ENCODE measurements at regions not wholly inside any gene's neighbourhood (a gene's known extent, or its start where the extent isn't known, plus 50 kb on each side); places are given as distances from the start of the nearest gene placed in this dataset.

DNA sequence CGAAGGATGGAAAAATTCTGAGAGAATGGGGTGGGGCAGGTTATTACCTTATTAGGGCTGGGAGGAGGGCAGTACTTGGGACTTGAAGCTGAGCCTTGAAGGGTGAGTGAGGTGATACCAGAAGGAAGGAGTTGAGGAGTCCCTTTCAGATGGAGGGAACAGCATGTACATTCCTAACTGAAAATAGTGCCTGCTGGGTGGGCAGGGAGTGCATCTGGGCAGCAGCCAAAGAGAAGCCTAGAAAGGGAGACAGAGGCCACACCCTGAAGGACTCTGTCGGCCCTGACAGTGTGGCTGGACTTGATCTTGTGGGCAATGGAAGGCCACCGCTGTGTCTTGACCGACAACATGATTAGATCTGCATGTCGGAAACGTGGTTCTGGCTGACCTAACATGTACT is 147.6 kb downstream of the NDUFA12 start:
- intact Hi-C loops (cut with DNase I) = no loop called here
- whole genome bisulfite sequencing, 4 donors = 64 to 75% (median 74%) methylated on average over 6 of the region's 6 CpGs
- H3K36me3 ChIP-seq (replicated peaks in 1 of 2) = no peaks in the 10 kb centered on the region
- H3K4me3 ChIP-seq = no peak overlapping the region
- no peak overlapping the region for H3K27ac ChIP-seq
- no peaks in the 10 kb centered on the region for H3K9me3 ChIP-seq (replicated peaks in 1 of 3)
- TF ChIP-seq CTCF (IDR thresholded peaks at IDR 0.05) = no peak
- TF ChIP-seq POLR2A (IDR thresholded peaks at IDR 0.05) = no peak
- H3K27me3 ChIP-seq = no peaks in the 10 kb centered on the region
- DNase-seq = no peak
- no peaks in the 10 kb centered on the region for H3K4me1 ChIP-seq (replicated peaks in 1 of 2)

- Histone ChIP-seq H3K4me3 (no peak overlapping the region), H3K27ac (no peak overlapping the region), H3K27me3 (no peaks in the 10 kb centered on the region), H3K36me3 (replicated peaks in 1 of 2) (no peaks in the 10 kb centered on the region), H3K4me1 (replicated peaks in 1 of 2) (no peaks in the 10 kb centered on the region), H3K9me3 (replicated peaks in 1 of 3) (no peaks in the 10 kb centered on the region)
- intact Hi-C loops (cut with DNase I) = no loop called here
- 72 to 77% (median 76%) methylated on average over 2 of the region's 2 CpGs for WGBS, 4 donors
- no peak for DNase-seq
- no peak for TF ChIP-seq CTCF (IDR thresholded peaks at IDR 0.05)
- TF ChIP-seq POLR2A (IDR thresholded peaks at IDR 0.05) = no peak
Observed at GRCh38 chr12:94851396-94852028, 152.0 kb downstream of the NDUFA12 start.

- no peaks in the 10 kb centered on the region for H3K27me3 ChIP-seq
- no peaks in the 10 kb centered on the region for H3K4me1 ChIP-seq (replicated peaks in 1 of 2)
- 83 to 96% (median 88%) methylated on average over 5 of the region's 5 CpGs for WGBS, 4 donors
- H3K9me3 ChIP-seq (replicated peaks in 1 of 3) = no peaks in the 10 kb centered on the region
- no peak overlapping the region for H3K4me3 ChIP-seq
- TF ChIP-seq CTCF (IDR thresholded peaks at IDR 0.05) (no peak), POLR2A (IDR thresholded peaks at IDR 0.05) (no peak)
- DNase-seq = no peak
- no peaks in the 10 kb centered on the region for H3K36me3 ChIP-seq (replicated peaks in 1 of 2)
- H3K27ac ChIP-seq = no peak overlapping the region
- intact Hi-C loops (cut with DNase I) = no loop called here
Observed at GRCh38 chr12:94849411-94849976, 154.0 kb downstream of the NDUFA12 start.

- H3K9me3 ChIP-seq (replicated peaks in 1 of 3) = no peaks in the 10 kb centered on the region
- no peak overlapping the region for H3K4me3 ChIP-seq
- no peaks in the 10 kb centered on the region for H3K27me3 ChIP-seq
- no peaks in the 10 kb centered on the region for H3K36me3 ChIP-seq (replicated peaks in 1 of 2)
- intact Hi-C loops (cut with DNase I) = no loop called here
- TF ChIP-seq CTCF (IDR thresholded peaks at IDR 0.05) (no peak), POLR2A (IDR thresholded peaks at IDR 0.05) (no peak)
- H3K27ac ChIP-seq = no peak overlapping the region
- no peaks in the 10 kb centered on the region for H3K4me1 ChIP-seq (replicated peaks in 1 of 2)
- DNase-seq = no peak
- WGBS, 4 donors = 85 to 95% (median 90%) methylated on average over 3 to 4 of the region's 4 CpGs
Observed at GRCh38 chr12:94848966-94849365, 154.5 kb downstream of the NDUFA12 start.
